Prostate gland (tissue), 2 donors: ENCODE measurements at regions not wholly inside any gene's neighbourhood (a gene's known extent, or its start where the extent isn't known, plus 50 kb on each side); places are given as distances from the start of the nearest gene placed in this dataset.

Experiments used
- DNase-seq: peaks from one replicate; pipeline ENCODE4 v3.0.0-alpha.2; 2019; ENCODE audit warnings: low spot score
- H3K27ac ChIP-seq, 2 donors: fragments of 200-600 bp; sonication (generic); 2 replicates each; pipeline ENCODE4 v1.5.1; 2017 to 2019
- H3K27me3 ChIP-seq: fragments of 200-600 bp; sonication (generic); replicated peaks from 2 replicates; pipeline ENCODE4 v1.5.1; 2019; ENCODE audit not compliant: insufficient read depth
- H3K36me3 ChIP-seq, 2 donors: fragments of 200-600 bp; sonication (generic); 1 replicate in 1 of 2; 2 replicates in 1 of 2; pipeline versions ENCODE4 v1.5.1 to v1.8.1; 2017 to 2019
- H3K4me1 ChIP-seq: fragments of 200-600 bp; sonication (generic); replicated peaks from 2 replicates; pipeline ENCODE4 v1.5.1; 2019
- H3K4me3 ChIP-seq, 2 donors: fragments of 200-600 bp; sonication (generic); 2 replicates each; pipeline ENCODE4 v1.5.1; 2017 to 2019
- H3K9me3 ChIP-seq: fragments of 200-600 bp; sonication (generic); 2 replicates; pipeline ENCODE4 v1.5.1; 2017
- POLR2A ChIP-seq: fragments of 450-650 bp; IDR thresholded peaks from one replicate; pipeline ENCODE4 v1.6.1; 2016; ENCODE audit warnings: antibody characterized with exemption, mild to moderate bottlenecking
- POLR2AphosphoS5 ChIP-seq: sonication (generic); formaldehyde crosslinking; IDR thresholded peaks from one replicate; pipeline ENCODE4 v1.6.1; 2017; ENCODE audit warnings: antibody characterized with exemption
- WGBS: methylation state at CpG from one replicate; pipeline ENCODE4 v1.1.5; 2018; 5-methylcytosine and 5-hydroxymethylcytosine counted together
- intact Hi-C: fragments of 100-400 bp; cut with DNase I; formaldehyde crosslinking; loops from one replicate; pipeline ENCODE4 v1.14.2; 2022
- TF ChIP-seq, protein P1 (sequence below), 4 experiments: fragments of 200-600 bp in 2 of 4; fragments of 450-650 bp in 2 of 4; sonication (generic) in 2 of 4; IDR thresholded peaks; 1 replicate in 3 of 4; 2 replicates in 1 of 4; pipeline ENCODE4 v1.5.1; 2016 to 2019; ENCODE audit warnings: antibody characterized with exemption in 4 of 4, mild to moderate bottlenecking in 2 of 4, moderate library complexity in 2 of 4

DNA sequence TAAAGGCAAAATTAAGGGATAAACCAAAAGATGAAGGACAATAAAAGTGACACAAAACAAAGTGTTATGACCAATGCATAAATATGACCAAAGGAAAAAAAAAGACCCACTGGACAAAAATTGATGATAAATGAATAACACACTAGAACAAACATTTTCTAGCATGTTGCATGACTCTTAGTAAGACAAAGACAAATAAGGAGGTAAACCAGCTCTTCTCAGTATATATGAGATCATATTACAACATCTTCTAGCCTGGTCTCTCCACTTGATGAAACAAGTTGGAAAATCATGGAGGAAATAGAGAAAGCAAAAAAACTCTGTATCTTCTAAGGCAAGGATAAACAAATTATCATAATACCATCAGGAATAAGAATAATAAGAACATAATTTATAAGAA, 163.9 kb upstream of the GBE1 start:
- H3K36me3 ChIP-seq: no peaks in the 10 kb centered on the region
- intact Hi-C loops: no loop called here
- no peak for TF ChIP-seq POLR2A
- no peak for TF ChIP-seq POLR2AphosphoS5
- TF ChIP-seq, protein P1, sequence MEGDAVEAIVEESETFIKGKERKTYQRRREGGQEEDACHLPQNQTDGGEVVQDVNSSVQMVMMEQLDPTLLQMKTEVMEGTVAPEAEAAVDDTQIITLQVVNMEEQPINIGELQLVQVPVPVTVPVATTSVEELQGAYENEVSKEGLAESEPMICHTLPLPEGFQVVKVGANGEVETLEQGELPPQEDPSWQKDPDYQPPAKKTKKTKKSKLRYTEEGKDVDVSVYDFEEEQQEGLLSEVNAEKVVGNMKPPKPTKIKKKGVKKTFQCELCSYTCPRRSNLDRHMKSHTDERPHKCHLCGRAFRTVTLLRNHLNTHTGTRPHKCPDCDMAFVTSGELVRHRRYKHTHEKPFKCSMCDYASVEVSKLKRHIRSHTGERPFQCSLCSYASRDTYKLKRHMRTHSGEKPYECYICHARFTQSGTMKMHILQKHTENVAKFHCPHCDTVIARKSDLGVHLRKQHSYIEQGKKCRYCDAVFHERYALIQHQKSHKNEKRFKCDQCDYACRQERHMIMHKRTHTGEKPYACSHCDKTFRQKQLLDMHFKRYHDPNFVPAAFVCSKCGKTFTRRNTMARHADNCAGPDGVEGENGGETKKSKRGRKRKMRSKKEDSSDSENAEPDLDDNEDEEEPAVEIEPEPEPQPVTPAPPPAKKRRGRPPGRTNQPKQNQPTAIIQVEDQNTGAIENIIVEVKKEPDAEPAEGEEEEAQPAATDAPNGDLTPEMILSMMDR (IDR thresholded peaks at IDR 0.05): no peak

DNA sequence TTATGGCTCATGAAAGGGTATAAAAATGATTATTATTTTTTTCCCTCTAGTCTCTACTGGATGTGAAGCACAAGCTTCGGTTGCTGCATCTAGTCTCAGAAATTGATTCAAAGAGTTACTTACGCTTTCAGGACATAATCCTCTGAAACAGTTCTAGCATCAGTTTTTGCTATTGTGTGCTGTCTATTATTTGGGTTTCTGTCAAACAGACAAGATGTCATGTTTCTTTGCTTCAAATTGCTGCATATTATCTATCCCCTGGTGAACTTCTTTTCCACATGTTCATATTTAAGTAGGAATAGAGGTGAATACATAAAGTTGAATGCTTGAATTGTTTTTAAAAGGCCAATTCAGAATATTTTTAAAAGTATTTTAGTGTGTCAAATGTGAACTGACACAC, 161.6 kb upstream of the GBE1 start:
- H3K36me3 ChIP-seq: no peaks in the 10 kb centered on the region
- DNase-seq: no peak
- WGBS: 92% methylated on average over 2 of the region's 2 CpGs
- H3K27ac ChIP-seq: no peak overlapping the region
- H3K9me3 ChIP-seq: no peaks in the 10 kb centered on the region
- intact Hi-C loops: no loop called here
- H3K4me1 ChIP-seq: no peaks in the 10 kb centered on the region
- no peak overlapping the region for H3K4me3 ChIP-seq
- TF ChIP-seq POLR2A (no peak), POLR2AphosphoS5 (no peak)
- TF ChIP-seq, protein P1 (IDR thresholded peaks at IDR 0.05): no peak
- no peaks in the 10 kb centered on the region for H3K27me3 ChIP-seq

More for the DNA sequence above, 163.9 kb upstream of the GBE1 start:
- Histone ChIP-seq H3K4me3 (no peak overlapping the region), H3K27ac (no peak overlapping the region), H3K27me3 (no peaks in the 10 kb centered on the region), H3K4me1 (no peaks in the 10 kb centered on the region), H3K9me3 (no peaks in the 10 kb centered on the region)
- no peak for DNase-seq

DNA sequence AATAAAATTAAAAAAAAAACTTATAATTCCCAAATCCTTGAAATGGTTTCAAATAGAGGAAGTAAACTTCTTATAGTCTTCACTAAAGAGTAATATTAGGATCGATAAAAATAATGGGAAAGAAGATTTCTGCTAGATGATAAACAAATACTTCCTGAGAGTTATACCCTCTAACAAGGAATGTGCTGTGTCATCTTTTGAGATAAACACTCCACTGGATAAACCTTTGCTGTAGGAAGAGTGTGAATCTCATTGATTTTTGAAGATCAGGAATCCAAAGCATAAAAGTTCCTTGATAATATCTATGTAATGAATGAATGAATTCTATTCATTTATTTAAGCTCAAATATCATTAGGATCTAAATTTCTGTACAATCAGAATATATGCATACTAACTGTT, 161.0 kb upstream of the GBE1 start:
- 80% methylated on average over 1 of the region's 1 CpG for WGBS
- no peak for DNase-seq
- TF ChIP-seq POLR2A (no peak), POLR2AphosphoS5 (no peak)
- TF ChIP-seq, protein P1 (IDR thresholded peaks at IDR 0.05): no peak
- Histone ChIP-seq H3K9me3 (no peaks in the 10 kb centered on the region), H3K27ac (no peak overlapping the region), H3K36me3 (no peaks in the 10 kb centered on the region), H3K27me3 (no peaks in the 10 kb centered on the region), H3K4me1 (no peaks in the 10 kb centered on the region), H3K4me3 (no peak overlapping the region)
- intact Hi-C loops: no loop called here

DNA sequence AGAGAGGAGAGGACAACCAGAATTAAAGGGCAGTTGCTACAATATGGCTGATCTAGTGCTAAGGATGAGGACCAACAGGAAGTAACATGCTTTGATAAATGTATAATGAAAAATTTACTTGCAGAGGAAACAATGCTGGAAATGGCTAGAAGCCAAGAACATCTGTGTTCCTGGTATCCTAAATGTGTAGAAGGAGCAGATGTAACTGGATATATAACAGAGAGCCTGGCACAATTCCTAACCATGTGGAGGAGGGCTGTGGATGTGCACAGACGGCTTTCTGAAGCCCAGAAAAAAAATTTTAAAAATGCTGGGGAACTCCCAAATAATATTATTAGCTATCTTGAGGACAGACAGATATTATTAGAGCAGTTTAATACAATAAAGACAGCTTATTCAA, 159.4 kb upstream of the GBE1 start:
- intact Hi-C loops: no loop called here
- Histone ChIP-seq H3K4me1 (no peaks in the 10 kb centered on the region), H3K9me3 (no peaks in the 10 kb centered on the region), H3K27ac (no peak overlapping the region), H3K36me3 (no peaks in the 10 kb centered on the region), H3K27me3 (no peaks in the 10 kb centered on the region), H3K4me3 (no peak overlapping the region)
- WGBS: 26% methylated on average over 1 of the region's 1 CpG
- DNase-seq: no peak
- no peak for TF ChIP-seq POLR2AphosphoS5
- TF ChIP-seq, protein P1 (IDR thresholded peaks at IDR 0.05): no peak
- TF ChIP-seq POLR2A: no peak

DNA sequence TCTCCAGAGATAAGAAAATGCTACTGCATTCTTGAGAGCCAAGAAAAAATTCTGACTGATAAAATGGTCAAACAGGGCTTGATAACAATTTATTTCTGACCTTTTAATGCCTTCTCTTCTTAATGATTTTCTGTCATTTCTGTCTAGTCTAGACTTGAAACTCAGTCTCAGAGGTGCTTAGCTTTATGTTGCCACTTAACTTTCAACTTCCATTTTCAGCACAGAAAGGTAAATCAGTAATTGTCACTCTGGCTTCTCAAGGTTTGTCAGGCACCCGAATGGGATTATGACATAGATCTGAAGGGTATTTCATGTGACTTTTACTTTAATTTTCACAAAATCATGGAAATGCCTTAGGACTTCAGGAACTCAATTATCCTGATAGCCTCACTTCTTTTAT, 155.4 kb upstream of the GBE1 start:
- Histone ChIP-seq H3K36me3 (no peaks in the 10 kb centered on the region), H3K4me1 (no peaks in the 10 kb centered on the region), H3K4me3 (no peak overlapping the region), H3K27ac (no peak overlapping the region), H3K9me3 (no peaks in the 10 kb centered on the region), H3K27me3 (no peaks in the 10 kb centered on the region)
- intact Hi-C loops: no loop called here
- 73% methylated on average over 1 of the region's 1 CpG for WGBS
- DNase-seq: no peak
- TF ChIP-seq POLR2AphosphoS5 (no peak), POLR2A (no peak)
